HTR-8/SVneo (cell line): ENCODE measurements at regions not wholly inside any gene's neighbourhood (a gene's known extent, or its start where the extent isn't known, plus 50 kb on each side); places are given as distances from the start of the nearest gene placed in this dataset.

Experiments
- DNase-seq: peaks from one replicate; pipeline ENCODE4 v3.0.0; 2011; ENCODE audit warnings: low spot score, mixed read lengths; ENCODE audit not compliant: insufficient read length
- FAIRE-seq: peaks from 2 replicates; lab custom pipeline; 2011; peaks lifted over from hg19 to GRCh38; lab: Jason Lieb, UNC

DNA sequence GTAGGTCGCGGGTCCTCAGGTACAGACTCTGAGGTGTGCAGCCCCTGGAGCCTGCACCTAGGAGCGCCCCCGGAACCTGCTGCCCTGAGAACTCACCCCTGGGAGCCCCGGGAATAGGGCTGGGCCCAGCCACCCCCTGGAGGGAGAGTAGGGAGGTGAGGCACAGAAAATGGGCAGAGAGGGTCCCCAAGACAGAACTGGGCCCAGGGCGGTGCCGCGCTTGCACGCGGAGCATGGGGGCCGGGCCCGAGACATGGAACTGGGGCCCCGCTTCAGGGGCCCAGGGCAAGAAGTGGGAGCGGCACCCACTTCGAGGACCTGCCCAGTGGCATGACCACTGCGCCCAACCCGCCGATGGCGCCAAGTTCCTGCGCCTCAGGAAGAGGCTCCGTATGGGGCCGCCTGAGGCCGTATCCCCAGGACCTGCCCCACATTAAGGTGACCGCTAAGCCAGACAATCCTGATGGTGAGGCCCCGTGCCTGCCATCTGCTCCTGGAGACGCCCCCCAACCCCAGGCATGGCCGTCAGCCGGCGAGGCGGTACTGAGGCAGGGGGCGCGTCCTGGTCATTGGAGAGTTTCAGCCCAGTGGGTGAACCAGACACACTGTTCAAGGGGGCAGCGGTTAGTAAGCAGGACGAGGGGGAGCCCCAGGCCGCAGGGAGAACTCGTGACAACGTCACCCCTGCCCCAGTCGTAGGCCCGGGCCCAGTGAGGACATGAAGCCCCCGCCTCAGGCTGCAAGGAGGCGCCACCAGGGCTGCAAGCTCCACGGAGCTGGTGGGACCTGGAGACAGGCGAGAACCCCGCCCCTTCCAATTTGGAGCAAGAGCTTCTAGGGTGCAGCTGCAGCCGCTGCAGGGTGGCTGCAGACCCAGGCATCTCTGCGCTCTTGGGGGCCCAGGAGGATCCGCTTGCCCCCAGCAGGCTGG lies 89.5 kb upstream of the PUM3 start:
- DNase-seq (no peak), FAIRE-seq (no peak)

DNA sequence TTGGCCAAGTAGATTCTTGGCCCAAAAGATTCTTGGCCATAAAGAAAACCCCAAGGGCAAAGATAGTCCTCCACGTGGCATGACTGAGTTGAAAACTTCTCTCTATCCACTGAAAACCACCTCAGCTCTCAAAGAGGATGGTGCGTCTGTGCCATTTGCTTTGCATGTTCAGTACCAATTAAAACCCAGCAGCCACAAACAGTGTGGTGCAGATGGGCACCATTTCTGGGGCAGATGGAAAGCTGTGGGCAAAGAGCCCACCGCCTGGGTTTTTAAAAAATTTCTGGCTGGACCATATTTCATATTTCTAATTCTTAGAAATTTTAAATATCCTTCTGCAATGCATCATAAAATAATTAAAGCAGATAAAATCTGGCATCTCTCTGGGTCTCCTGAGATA lies 84.5 kb upstream of the PUM3 start:
- FAIRE-seq (no peak), DNase-seq (no peak)

DNA sequence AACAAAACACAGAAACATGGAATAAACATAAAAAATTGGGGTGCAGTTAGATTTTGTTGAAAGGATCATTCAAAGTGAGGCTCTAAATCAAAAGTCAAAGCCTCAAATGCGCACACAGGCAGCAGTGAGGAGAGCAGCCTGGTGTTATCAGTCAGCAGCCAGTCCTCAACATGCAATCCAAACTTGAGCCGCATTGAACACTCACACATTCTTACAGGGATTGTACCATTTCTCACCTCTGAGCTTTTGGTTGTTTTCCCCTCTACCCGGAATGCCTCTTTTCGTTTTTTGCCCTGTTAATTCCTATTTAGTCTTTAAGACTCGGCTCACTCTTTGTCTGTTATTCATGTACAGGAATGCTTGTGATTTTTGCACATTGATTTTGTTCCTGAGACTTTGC lies 81.1 kb upstream of the PUM3 start:
- FAIRE-seq: no peak
- DNase-seq: no peak

DNA sequence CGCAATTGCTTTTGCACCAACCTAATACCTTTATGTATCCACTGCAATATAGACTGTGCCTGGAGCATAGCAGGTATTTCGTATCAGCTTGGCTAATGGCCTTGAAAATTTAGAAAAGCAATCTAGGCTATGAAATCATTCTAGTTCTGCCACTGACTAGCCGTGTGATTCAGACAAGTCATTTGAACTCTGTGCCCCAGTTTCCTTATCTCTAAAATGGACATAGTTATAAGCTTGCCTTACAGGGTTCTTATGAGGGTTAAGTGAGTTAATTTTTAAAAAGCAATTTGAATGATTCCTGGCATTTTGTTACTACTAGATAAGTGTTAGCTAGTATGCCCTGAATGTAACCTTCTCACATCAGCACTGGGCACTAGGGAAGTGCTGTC lies 80.5 kb upstream of the PUM3 start:
- FAIRE-seq (no peak), DNase-seq (no peak)

DNA sequence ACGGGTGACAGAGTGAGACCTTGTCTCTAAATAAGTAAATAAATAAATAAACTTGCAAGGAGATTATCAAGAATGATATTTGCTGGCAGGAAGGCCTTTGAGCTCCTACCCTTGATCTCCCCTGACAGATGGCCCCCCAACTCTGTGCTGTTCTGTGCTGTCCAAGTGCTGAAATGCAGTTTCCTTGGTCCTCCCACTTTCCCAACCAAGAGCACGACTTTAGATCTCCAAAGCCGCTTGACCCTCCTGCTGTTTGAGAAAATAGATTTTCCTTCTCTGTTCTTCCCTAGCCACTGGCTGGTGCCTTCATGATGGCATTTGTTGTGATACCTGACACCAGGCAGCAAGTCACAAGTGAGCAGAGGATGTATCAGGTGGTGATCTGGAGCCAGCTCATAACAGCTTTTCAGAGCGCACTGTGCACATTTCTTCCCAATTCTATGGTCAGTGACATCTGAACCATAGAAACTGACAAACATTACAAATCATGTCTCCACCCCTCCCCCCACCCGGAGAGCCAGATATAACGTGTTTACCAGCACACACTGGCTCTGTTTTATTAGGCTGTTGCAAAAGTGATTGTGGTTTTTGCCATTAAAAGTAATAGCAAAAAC lies 80.0 kb upstream of the PUM3 start:
- FAIRE-seq (no peak), DNase-seq (no peak)

DNA sequence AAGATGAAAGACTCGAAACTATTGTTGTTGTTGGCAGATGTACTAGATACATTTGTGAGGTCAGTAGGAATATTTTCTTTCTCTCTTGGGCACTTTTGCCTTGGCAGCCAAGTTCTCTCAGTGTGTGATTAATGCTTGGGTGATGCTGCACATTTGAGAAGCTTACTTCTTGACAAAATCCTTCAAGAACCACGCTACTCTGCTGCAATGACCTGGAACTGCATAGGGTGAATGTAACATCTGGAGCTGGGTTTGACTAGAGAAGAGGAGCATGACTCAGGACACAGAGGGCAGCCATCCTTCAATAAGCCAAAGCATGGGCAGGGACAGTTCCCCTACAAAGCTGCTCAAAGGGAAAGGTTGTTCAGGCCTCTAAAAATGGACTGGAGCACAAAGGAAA lies 75.5 kb upstream of the PUM3 start:
- no peak for FAIRE-seq
- DNase-seq: no peak

DNA sequence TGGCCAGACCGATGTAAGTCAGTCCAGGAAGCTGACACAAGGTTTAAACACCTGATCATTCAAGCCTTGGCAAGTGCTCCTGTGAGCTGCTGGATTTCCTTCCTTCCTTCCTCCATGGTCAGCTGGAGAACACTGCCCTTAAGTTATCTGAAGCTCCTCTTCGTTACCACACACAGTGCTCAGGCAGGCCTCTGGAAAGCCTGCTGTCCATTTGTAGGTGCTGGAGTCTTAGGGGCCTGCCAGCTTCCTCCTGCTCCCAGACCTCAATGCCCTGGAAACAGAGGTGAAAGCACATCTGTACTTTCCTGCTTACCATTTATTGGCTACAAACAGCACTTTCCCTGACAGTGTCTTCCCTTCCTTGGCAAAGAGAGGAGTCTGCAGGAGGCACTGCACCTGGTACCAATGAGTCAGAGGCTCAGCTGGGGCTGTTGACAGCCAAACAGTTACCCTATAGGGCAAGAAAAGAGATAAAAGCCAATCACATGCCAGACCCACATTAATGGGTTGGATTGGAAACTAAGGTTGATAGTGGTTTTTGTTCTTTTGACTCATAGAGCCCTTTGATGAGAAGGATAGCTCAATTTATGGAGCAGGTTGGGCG lies 72.6 kb upstream of the PUM3 start:
- DNase-seq (no peak), FAIRE-seq (no peak)

DNA sequence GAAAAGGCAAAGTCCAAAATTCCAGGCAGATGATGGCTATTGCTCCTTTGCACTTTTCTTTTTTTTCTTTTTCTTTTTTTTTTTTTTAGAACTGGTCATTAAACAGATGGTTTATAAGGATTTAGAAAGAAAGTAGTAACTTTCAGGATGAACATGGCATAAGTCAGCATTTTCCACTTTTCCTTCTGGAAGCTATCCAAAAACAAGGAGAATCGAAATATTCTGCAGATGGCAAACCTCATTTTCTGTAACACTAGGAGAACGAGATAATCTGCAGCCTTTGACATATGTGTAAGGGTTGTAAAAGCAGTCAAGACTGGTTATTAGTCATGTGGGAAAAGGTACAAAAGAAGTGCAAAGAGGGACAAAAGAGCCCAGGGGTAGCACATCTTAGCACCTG lies 69.1 kb upstream of the PUM3 start:
- FAIRE-seq: no peak
- no peak for DNase-seq

DNA sequence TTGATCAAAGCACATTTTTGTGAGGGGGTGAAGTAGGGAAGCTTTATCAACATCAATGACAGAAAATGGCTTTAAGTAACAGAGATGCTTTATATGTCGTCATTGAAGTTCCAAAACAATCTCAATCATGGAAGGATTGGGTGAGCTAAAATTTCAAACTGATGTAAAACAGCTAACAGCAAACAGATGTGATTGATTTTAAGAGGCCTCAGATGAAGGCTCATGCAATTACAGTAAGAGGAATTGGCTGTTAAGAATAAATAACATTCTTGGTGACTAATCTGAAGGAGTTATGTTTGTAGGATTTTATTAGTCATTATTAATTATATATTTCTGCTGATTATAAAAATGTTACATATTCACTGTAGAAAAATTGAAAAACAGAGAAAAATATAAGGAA lies 63.5 kb upstream of the PUM3 start:
- no peak for DNase-seq
- no peak for FAIRE-seq

DNA sequence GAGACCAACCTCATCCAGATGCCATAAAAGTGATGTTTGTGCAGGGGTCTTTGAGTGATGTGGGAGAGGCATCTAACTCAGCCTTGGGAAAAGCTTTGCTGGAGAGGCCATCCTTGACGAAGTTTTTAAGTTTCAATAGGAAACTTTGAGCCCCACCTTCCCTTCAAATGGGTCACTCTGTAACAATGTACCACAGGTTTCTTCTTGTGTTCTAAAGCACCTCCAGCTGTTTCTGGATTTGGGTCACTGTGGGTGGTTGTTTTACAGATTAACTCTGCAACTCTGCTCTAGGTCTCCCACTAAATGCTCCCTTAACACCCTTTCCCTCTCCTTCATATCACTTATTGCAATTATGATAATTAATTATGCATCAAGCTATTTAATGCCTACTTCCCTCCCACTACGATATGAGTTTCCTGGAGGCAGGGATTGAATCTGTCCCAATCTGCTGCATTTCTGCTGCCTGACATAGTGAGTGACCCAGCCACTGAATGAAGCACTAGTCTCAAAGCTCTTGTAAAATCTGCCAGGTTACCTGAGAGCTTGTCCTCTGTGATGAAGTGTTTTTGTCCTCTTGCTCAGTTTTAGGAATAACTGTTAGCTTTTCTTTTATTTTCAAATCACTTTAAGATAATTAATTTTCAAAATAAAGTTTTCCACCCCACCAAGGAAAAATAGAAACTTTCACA lies 60.5 kb upstream of the PUM3 start:
- no peak for DNase-seq
- no peak for FAIRE-seq
